ENCODE measurements at regions not wholly inside any gene's neighbourhood (a gene's known extent, or its start where the extent isn't known, plus 50 kb on each side); places are given as distances from the start of the nearest gene placed in this dataset.

GRCh38 chr16:85480727-85481101 lies 132.4 kb upstream of the GSE1 start:
- FAIRE-seq = no peak

DNA sequence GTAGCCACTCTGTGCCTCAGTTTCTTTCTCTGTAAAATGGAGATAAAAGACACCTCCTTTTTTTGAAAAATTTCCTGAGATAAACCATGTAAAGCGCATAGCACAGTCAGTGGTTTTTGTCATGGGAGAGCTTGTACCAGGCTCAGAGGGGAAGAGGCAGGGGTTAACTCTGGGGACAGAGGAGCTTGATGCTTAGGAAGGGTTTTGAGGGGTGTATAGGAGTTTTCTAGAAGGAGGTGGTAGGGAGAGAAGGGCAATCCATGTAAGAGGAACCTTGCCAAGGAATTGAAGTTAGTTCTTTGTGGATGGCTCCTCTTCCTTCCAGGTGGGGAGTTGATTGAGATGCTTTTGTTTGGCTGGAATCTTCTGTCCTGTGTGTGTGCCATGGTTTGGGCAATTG lies 131.9 kb upstream of the GSE1 start:
- no peak for FAIRE-seq

DNA sequence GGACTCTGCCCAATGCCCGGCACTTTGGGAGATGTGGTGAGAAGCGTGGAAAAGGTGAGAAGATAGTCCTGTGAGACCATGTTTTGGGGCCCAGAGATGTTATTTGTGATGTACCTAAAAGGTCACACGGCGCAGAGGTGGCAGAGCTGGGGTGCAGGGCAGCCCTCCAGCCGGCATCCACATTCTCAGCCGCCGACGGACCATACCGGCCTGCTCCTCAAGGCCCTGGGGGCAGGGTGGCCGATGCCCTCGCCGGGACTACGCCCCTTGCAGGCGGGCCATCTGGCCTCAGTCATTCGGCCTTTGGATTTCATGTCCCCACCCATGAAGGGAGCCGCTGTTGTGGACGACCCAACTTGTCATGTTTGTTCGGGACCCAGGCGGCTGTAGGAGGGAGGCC lies 131.4 kb upstream of the GSE1 start:
- no peak for FAIRE-seq

DNA sequence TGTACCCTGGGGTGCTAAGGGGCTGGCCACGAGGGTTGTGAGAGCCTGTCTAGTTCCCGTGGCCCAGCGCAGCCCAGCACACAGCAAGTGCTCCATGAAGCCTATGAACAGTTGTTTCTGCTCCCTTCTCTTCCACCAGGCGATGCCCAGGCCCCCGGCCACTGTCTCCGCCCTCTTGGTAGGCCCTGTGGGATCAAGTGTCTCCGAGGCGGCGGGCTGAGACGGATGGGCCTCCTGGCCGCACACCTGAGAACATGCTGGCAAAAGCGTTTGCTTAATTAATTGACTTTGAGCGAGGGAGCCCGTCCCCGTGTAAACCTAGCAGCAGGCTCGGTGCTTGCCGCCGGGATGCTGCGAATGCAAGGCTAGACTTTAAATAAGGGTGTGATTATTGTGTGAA lies 129.7 kb upstream of the GSE1 start:
- peak; percentile 30 for FAIRE-seq

DNA sequence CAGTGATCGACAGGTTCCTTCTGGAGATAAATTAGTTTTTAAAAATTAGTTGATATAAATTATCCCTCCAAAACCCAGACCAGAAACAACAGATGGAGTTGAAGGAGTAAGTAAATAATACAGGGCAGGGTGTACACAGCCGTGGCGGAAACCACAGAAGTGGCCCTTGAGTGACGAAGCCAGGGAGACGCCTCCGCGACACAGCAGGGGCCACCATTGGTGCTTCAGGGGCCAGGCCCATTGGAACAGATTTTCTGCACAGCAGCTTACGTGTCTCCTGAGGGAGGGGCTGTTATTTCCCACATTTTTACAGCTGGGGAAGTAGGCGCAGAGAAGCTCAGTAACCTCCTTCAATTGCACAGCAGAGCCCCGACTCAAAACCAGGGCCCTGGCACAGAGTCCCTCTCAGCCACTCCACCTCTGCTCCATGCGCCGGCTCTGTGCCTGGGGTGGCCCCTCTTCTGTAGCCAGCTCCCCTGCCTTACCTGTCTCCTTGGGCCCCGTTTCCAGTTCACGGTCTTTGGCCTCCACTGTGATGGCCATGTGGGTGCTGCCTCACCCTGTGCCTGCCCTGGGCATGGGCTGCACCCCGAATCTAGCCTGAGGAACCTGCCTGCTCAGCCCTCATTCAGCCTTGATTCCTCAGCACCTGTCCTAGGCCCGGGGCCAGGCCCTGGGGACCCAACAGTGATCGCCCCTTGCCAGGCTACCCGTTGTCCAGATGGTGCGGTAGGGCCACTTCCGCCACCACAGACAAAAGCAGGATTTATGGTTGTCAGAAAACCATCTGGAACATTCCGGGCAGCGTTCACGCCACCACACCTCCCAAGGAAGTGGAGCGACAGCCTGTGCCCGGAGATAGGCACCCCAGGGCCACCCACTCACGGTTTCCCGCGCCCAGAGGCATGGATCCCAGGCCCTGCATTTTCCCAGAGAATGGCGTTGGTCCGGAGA lies 128.5 kb upstream of the GSE1 start:
- FAIRE-seq = peak; percentile 95

- FAIRE-seq = no peak
Measured at GRCh38 chr16:85485379-85485778, 127.7 kb upstream of the GSE1 start.

GRCh38 chr16:85486256-85486915 lies 126.7 kb upstream of the GSE1 start:
- no peak for FAIRE-seq

- FAIRE-seq = no peak
Measured at GRCh38 chr16:85488414-85488813, 124.7 kb upstream of the GSE1 start.

- FAIRE-seq = no peak
Measured at GRCh38 chr16:85490407-85491057, 122.6 kb upstream of the GSE1 start.

GRCh38 chr16:85491058-85491771 lies 121.9 kb upstream of the GSE1 start:
- FAIRE-seq = no peak

- FAIRE-seq = no peak
Measured at GRCh38 chr16:85491798-85492294, 121.3 kb upstream of the GSE1 start.

DNA sequence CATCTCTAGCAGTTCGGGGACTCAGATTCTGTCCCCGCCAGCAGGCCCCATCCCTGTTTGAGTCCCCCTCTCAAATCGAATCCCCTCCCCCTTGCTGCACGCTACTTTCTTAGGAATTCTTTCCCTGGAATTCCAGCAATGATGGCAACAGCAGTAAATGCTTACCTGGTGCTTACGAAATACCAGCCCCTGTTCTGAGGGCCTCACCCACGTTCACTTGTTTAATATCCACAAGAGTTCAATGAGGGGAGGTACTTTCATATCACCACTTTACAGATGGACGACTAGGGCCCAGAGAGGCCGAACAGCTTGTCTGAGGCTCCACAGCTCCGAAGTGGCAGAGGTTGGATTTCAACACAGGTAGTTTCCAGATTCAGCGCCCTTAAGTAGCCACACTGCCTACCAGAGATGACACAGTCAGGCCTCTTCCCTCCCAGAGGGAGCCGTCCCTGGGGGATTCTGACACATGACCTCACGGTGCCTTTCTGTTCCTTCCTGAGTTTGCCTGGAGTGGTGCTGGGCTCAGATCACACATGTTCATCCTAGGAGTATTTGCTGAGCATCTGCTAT lies 120.7 kb upstream of the GSE1 start:
- no peak for FAIRE-seq

DNA sequence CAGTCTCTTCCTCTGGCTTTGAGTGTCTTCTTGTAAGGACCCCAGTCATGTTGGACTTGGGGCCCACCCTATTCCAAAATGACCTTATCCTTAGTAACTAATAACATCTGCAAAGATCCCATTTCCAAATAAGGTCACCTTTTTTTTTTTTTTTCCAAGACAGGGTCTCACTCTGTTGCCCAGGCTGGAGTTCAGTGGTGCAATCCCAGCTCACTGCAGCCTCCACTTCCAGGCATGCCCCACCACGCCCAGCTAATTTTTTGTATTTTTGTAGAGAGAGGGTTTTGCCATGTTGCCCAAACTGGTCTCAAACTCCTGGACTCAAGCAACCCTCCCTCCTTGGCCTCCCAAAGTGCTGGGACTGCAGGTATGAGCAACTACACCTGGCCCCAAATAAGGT lies 118.8 kb upstream of the GSE1 start:
- FAIRE-seq = no peak

GRCh38 chr16:85495259-85495658 lies 117.9 kb upstream of the GSE1 start:
- FAIRE-seq = no peak

DNA sequence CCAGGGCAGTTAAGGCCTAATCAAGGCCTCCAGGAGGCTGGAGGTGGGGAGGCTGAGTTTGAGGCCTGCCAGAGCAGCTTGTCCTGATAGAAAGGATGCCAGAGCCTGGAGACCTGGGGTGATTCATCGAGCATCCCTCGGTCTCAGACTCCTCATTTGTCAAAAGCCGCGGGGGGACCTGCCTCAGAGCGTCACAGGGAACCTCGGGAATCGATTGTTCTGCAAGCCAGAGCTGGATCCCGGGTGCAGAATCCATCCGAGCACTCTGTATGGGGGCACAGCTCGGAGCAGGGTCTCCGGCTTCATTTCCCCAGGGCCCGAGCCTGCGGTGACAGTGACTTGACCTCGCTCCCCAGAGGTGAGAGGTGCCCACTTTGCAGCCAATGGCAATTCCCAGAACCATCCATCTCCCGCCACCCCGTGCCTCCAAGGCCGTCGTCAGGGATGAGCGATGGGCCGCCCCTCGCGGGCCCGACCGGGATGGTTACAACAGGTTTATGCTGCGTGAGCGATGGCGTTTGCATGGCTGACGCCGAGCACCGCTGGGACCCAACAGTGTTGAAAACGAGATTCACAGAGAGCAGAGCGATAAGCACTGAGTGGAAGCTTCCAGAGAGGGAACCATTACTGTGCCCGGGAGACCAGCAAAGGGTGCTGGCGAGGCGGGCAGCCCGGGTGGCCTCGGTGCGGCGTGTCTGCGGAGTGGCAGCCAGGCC lies 117.1 kb upstream of the GSE1 start:
- FAIRE-seq = no peak

- FAIRE-seq = no peak
Measured at GRCh38 chr16:85497622-85498314, 115.4 kb upstream of the GSE1 start.

- FAIRE-seq = no peak
Measured at GRCh38 chr16:85498607-85499006, 114.5 kb upstream of the GSE1 start.

GRCh38 chr16:85500220-85500619 lies 112.9 kb upstream of the GSE1 start:
- FAIRE-seq = no peak

DNA sequence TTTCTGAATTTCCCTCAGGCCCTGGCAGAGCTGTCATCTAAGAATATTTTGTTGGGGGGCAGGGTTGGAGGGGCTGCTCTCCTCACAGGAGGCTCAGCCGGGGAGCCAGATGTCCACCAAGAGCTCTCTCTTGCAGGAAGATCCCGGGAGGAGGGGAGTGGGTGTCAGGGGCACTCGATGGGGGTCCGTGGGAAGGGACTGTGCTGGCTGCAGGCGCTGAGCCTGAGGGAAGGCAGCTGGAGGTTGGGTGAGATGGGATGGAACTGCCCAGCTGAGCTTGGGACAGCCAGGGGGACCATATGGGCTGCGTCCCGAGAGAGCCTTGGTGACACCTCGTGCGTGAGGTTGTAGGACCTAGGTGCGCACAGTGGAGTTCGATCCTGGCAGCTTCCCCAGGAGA lies 111.2 kb upstream of the GSE1 start:
- FAIRE-seq = no peak

DNA sequence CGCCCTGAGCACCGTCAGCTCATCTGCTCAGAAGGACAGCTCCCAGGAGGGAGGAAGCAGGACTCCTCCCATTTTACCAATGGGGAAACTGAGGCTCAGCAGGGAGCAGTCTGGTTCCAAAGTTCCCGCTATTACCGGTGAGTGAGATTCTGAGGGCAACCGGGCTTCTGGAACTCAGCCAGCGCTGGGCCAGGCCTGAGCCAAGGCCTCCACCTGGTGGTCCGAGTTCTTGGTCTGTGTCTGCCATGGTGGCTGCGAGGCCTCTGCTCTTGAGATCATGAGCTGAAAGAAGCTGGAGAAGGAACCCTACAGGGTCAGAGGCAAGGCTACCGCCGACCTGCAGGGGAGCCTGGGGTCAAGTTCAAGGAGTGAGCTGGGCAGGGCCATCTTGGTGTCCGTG lies 110.8 kb upstream of the GSE1 start:
- no peak for FAIRE-seq

GRCh38 chr16:85503679-85504231 lies 109.4 kb upstream of the GSE1 start:
- peak; percentile 72 for FAIRE-seq

All from islet of Langerhans (tissue), 1 donor.